Umbilical cord (tissue), 1 donor: ENCODE measurements at regions not wholly inside any gene's neighbourhood (a gene's known extent, or its start where the extent isn't known, plus 50 kb on each side); places are given as distances from the start of the nearest gene placed in this dataset.
"Not testable (repeated sequence)": the region's sequence is repeated elsewhere in the genome, so short reads cannot be mapped to it uniquely, and the experiment has no call there.

Experiments used
- DNase-seq: peaks from one replicate; pipeline ENCODE4 v3.0.0-alpha.2; 2015; ENCODE audit warnings: low spot score

GRCh38 chr11:134508219-134508990, 96.4 kb upstream of the B3GAT1 start:
- DNase-seq: no peak

GRCh38 chr11:134506046-134506445, 94.0 kb upstream of the B3GAT1 start:
- DNase-seq: no peak

GRCh38 chr11:134505125-134505524, 93.1 kb upstream of the B3GAT1 start:
- no peak for DNase-seq

- no peak for DNase-seq
Observed at GRCh38 chr11:134504146-134504905, 92.3 kb upstream of the B3GAT1 start.

- no peak for DNase-seq
Observed at GRCh38 chr11:134503596-134503995, 91.6 kb upstream of the B3GAT1 start.

- DNase-seq: no peak
Observed at GRCh38 chr11:134503100-134503499, 91.1 kb upstream of the B3GAT1 start.

- no peak for DNase-seq
Observed at GRCh38 chr11:134502153-134502550, 90.1 kb upstream of the B3GAT1 start.

- DNase-seq: no peak
Observed at GRCh38 chr11:134501406-134502152, 89.5 kb upstream of the B3GAT1 start.

- no peak for DNase-seq
Observed at GRCh38 chr11:134500621-134501020, 88.6 kb upstream of the B3GAT1 start.

- no peak for DNase-seq
Observed at GRCh38 chr11:134499990-134500389, 87.9 kb upstream of the B3GAT1 start.

GRCh38 chr11:134498326-134499139, 86.5 kb upstream of the B3GAT1 start:
- no peak for DNase-seq

- DNase-seq: no peak
Observed at GRCh38 chr11:134497586-134497985, 85.5 kb upstream of the B3GAT1 start.

GRCh38 chr11:134496058-134496457, 84.0 kb upstream of the B3GAT1 start:
- DNase-seq: not testable (repeated sequence)

- DNase-seq: not testable (repeated sequence)
Observed at GRCh38 chr11:134494395-134494794, 82.4 kb upstream of the B3GAT1 start.

GRCh38 chr11:134492411-134492810, 80.4 kb upstream of the B3GAT1 start:
- not testable (repeated sequence) for DNase-seq

GRCh38 chr11:134489728-134490127, 77.7 kb upstream of the B3GAT1 start:
- no peak for DNase-seq

- DNase-seq: no peak
Observed at GRCh38 chr11:134488913-134489312, 76.9 kb upstream of the B3GAT1 start.

GRCh38 chr11:134488512-134488911, 76.5 kb upstream of the B3GAT1 start:
- no peak for DNase-seq

GRCh38 chr11:134487696-134488095, 75.7 kb upstream of the B3GAT1 start:
- DNase-seq: no peak

- no peak for DNase-seq
Observed at GRCh38 chr11:134486704-134487103, 74.7 kb upstream of the B3GAT1 start.

- DNase-seq: no peak
Observed at GRCh38 chr11:134486106-134486505, 74.1 kb upstream of the B3GAT1 start.
